RWPE2 (cell line): ENCODE measurements at regions not wholly inside any gene's neighbourhood (a gene's known extent, or its start where the extent isn't known, plus 50 kb on each side); places are given as distances from the start of the nearest gene placed in this dataset.

ENCODE experiments used
- ATAC-seq: fragments of 200-7000 bp; cut with Tn5 transposase; 3 replicates; pipeline ENCODE4 v1.9.1; 2021; ENCODE audit warnings: low read depth
- DNase-seq: peaks from one replicate; pipeline ENCODE4 v3.0.0-alpha.2; 2020; ENCODE audit warnings: low spot score
- H3K27ac ChIP-seq: fragments of 450-650 bp; 2 replicates; pipeline ENCODE4 v1.5.1; 2017; ENCODE audit warnings: mild to moderate bottlenecking; ENCODE audit not compliant: poor library complexity, severe bottlenecking
- H3K27me3 ChIP-seq: fragments of 250-450 bp; sonication (Bioruptor Pico); 2 replicates; pipeline ENCODE4 v1.5.1; 2021; ENCODE audit warnings: mild to moderate bottlenecking, moderate library complexity; ENCODE audit not compliant: insufficient read depth, poor library complexity, severe bottlenecking
- H3K36me3 ChIP-seq: fragments of 250-450 bp; sonication (Bioruptor Pico); 2 replicates; pipeline ENCODE4 v1.5.1; 2020; ENCODE audit warnings: low read depth, mild to moderate bottlenecking, moderate library complexity
- H3K4me1 ChIP-seq: fragments of 250-450 bp; sonication (Bioruptor Pico); 2 replicates; pipeline ENCODE4 v1.5.1; 2021; ENCODE audit warnings: mild to moderate bottlenecking, moderate library complexity; ENCODE audit not compliant: insufficient read depth, poor library complexity, severe bottlenecking
- H3K4me3 ChIP-seq: fragments of 250-450 bp; sonication (Bioruptor Pico); 2 replicates; pipeline ENCODE4 v1.5.1; 2021; ENCODE audit warnings: mild to moderate bottlenecking, moderate library complexity; ENCODE audit not compliant: severe bottlenecking
- H3K9me3 ChIP-seq: fragments of 250-450 bp; sonication (Bioruptor Pico); 2 replicates; pipeline ENCODE4 v1.5.1; 2021; ENCODE audit warnings: mild to moderate bottlenecking, moderate library complexity; ENCODE audit not compliant: severe bottlenecking
- TF ChIP-seq, protein P1 (sequence below): fragments of 450-650 bp; IDR thresholded peaks from one replicate; pipeline ENCODE4 v1.5.1; 2017; ENCODE audit warnings: mild to moderate bottlenecking, moderate library complexity; ENCODE audit not compliant: poor library complexity, severe bottlenecking

- Histone ChIP-seq H3K4me1 (no peaks in the 10 kb centered on the region), H3K27me3 (no peaks in the 10 kb centered on the region), H3K36me3 (no peaks in the 10 kb centered on the region), H3K9me3 (no peaks in the 10 kb centered on the region), H3K27ac (no peak overlapping the region), H3K4me3 (no peak overlapping the region)
- no peak for DNase-seq
- TF ChIP-seq, protein P1, sequence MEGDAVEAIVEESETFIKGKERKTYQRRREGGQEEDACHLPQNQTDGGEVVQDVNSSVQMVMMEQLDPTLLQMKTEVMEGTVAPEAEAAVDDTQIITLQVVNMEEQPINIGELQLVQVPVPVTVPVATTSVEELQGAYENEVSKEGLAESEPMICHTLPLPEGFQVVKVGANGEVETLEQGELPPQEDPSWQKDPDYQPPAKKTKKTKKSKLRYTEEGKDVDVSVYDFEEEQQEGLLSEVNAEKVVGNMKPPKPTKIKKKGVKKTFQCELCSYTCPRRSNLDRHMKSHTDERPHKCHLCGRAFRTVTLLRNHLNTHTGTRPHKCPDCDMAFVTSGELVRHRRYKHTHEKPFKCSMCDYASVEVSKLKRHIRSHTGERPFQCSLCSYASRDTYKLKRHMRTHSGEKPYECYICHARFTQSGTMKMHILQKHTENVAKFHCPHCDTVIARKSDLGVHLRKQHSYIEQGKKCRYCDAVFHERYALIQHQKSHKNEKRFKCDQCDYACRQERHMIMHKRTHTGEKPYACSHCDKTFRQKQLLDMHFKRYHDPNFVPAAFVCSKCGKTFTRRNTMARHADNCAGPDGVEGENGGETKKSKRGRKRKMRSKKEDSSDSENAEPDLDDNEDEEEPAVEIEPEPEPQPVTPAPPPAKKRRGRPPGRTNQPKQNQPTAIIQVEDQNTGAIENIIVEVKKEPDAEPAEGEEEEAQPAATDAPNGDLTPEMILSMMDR: no peak
- ATAC-seq: no peak
Observed at GRCh38 chr3:115281697-115282675, 134.9 kb upstream of the ZBTB20 start.

DNA sequence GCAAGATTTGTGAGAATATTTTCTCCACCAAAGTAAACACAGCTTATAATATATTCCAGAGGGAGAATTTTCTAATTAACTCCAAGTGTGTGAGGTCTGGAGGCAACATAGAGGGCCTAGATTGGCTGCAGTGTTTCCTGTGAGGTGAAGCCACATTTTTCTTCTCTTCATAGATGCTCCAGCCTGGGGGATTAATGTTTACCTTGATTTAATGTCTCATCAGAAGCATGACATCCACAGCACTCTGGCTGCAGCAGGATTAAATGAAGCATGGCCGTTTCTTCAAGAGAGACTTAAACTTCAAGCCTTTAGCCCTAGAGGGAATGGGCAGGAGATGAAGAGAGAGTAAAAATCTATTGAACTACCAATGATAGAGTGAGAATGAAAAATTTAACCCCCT, 137.9 kb upstream of the ZBTB20 start:
- Histone ChIP-seq H3K4me1 (no peaks in the 10 kb centered on the region), H3K4me3 (no peak overlapping the region), H3K27me3 (no peaks in the 10 kb centered on the region), H3K9me3 (no peaks in the 10 kb centered on the region), H3K27ac (no peak overlapping the region), H3K36me3 (no peaks in the 10 kb centered on the region)
- TF ChIP-seq, protein P1: no peak
- DNase-seq (no peak), ATAC-seq (no peak)

- TF ChIP-seq, protein P1: no peak
- no peak for DNase-seq
- no peaks in the 10 kb centered on the region for H3K36me3 ChIP-seq
- no peak for ATAC-seq
- no peaks in the 10 kb centered on the region for H3K4me1 ChIP-seq
- no peaks in the 10 kb centered on the region for H3K9me3 ChIP-seq
- no peaks in the 10 kb centered on the region for H3K27me3 ChIP-seq
- H3K4me3 ChIP-seq: no peak overlapping the region
- H3K27ac ChIP-seq: no peak overlapping the region
Observed at GRCh38 chr3:115286529-115287197, 139.6 kb upstream of the ZBTB20 start.

DNA sequence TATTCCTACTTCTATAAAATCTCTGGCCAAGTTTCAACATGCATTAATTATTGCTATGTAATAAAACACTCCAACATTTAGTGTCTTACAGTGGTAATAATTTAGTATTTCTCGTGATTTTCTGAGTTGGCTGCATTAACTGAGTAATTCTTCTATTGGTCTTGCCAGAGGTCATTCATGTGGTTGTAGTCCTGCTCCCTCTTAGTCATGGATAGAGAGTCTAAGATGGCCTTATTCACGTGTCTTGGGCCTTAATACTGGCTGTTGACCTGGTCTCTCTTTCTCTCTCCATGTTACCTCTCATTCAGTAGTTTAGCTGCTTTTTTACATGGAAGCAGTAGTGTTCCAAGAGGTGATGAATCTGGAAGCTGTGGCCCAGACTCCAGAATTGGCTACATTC, 140.1 kb upstream of the ZBTB20 start:
- Histone ChIP-seq H3K27me3 (no peaks in the 10 kb centered on the region), H3K36me3 (no peaks in the 10 kb centered on the region), H3K27ac (no peak overlapping the region), H3K9me3 (no peaks in the 10 kb centered on the region), H3K4me3 (no peak overlapping the region), H3K4me1 (no peaks in the 10 kb centered on the region)
- TF ChIP-seq, protein P1: no peak
- ATAC-seq: no peak
- no peak for DNase-seq
